ENCODE measurements at regions not wholly inside any gene's neighbourhood (a gene's known extent, or its start where the extent isn't known, plus 50 kb on each side); places are given as distances from the start of the nearest gene placed in this dataset.

DNA sequence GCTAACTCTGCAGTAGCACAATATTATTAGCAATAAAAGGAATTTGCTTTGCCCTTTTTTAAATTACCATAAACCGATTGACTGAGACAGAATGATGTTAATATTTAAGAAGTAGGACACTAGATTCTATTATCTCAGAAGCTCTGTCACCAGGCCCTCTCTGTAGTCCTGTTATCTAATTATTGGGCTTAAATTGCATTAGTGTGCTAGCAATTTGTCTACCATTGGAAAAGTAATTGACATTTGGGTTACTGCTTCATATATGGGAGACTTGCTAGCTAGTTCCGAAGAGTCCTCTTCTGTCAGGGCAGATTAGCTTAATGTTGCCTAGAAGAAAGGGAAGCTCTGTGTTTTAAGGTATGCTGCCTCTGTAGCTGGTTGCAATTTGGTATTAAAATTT is 1107.3 kb upstream of the EEF2KMT start:
- TF ChIP-seq, protein P1, sequence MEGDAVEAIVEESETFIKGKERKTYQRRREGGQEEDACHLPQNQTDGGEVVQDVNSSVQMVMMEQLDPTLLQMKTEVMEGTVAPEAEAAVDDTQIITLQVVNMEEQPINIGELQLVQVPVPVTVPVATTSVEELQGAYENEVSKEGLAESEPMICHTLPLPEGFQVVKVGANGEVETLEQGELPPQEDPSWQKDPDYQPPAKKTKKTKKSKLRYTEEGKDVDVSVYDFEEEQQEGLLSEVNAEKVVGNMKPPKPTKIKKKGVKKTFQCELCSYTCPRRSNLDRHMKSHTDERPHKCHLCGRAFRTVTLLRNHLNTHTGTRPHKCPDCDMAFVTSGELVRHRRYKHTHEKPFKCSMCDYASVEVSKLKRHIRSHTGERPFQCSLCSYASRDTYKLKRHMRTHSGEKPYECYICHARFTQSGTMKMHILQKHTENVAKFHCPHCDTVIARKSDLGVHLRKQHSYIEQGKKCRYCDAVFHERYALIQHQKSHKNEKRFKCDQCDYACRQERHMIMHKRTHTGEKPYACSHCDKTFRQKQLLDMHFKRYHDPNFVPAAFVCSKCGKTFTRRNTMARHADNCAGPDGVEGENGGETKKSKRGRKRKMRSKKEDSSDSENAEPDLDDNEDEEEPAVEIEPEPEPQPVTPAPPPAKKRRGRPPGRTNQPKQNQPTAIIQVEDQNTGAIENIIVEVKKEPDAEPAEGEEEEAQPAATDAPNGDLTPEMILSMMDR (optimal IDR thresholded peaks at IDR 0.05 in 1 of 3, IDR thresholded peaks at IDR 0.05 in 1 of 3, conservative IDR thresholded peaks at IDR 0.05 in 1 of 3; ENCODE audit: extremely low read depth in 1 of 3, insufficient read depth in 2 of 3, low read length in 3 of 3) = no peak
- no peak for TF ChIP-seq EZH2 (IDR thresholded peaks at IDR 0.05; ENCODE audit: low read length)

Measured in keratinocyte (primary cell).